ENCODE measurements at regions not wholly inside any gene's neighbourhood (a gene's known extent, or its start where the extent isn't known, plus 50 kb on each side); places are given as distances from the start of the nearest gene placed in this dataset.
"Not testable (repeated sequence)": the region's sequence is repeated elsewhere in the genome, so short reads cannot be mapped to it uniquely, and the experiment has no call there.

- no peak for DNase-seq
These were observed 289.8 kb upstream of the PREP start for GRCh38 chr6:105692613-105693215.

DNA sequence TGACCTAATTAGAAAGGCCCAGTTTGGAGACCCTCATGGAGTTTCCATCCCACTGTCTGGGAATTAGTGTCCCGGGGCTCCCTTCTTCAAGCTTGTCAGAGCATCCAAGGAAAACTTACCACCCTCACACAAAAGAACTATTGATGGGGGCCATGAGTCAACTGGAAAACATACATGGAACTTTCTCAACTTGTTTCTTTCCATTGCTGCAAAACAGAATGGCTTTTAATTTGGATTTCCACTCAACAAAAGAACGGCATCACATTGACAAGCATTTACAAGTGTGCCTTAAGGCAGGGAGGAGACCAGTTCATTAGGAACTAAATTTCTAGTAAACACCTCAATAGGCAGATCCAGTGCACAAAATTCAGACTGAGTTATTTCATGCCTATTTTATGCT, 289.1 kb upstream of the PREP start:
- no peak for DNase-seq

DNA sequence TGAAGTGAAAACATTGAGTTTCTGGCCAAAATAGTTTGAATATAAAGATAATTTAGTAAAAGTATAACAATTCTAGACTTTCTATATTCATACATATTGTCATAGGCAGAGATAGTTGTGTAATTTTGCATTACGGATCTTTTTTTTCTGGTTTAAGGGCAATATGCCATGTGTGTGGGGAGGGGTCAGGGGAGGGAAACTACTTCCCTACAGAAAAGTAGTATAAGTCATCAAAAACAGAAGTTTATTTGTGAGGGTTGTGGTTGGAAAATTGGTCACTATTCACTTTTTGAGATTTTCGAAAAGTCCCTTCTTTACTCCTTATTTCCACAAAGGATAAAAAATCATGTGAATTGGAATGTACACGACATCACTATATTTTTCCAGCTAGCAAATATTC, 288.2 kb upstream of the PREP start:
- no peak for DNase-seq

DNA sequence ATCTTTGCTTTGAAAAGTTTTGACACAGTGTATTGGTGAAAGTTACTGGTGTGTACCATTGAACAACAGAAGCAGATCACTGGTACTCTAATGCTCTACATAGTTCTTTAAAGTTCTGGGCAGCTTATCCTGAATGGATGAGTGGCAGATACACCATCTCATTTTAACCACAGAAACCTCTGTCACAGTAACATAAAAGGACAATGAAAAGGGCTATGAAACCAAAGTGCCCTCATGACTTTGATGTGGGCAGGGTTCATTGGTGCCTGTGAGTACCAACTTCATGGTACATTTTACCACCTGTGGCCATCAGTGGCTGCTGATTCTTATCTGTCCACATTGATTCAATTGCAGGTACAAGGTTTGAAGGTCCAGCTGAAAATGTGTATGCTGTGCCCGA, 285.7 kb upstream of the PREP start:
- DNase-seq = no peak

DNA sequence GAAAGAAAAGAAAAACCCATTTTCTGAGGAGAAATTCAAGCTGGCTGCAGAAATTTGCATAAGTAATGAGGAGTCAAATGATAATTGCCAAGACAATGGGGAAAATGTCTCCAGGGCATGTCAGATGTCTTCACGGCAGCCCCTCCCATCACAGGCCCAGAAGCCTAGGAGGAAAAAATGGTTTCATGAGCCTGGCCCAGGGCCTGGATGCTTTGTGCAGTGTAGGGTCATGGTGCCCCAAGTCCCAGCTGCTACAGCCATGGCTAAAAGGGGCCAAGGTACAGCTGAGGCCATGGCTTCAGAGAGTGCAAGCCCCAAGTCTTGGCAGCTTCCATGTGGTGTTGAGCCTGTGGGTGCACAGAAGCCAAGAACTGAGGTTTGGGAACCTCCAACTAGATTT, 283.9 kb upstream of the PREP start:
- not testable (repeated sequence) for DNase-seq

- DNase-seq = no peak
These were observed 278.2 kb upstream of the PREP start for GRCh38 chr6:105681061-105681460.

DNA sequence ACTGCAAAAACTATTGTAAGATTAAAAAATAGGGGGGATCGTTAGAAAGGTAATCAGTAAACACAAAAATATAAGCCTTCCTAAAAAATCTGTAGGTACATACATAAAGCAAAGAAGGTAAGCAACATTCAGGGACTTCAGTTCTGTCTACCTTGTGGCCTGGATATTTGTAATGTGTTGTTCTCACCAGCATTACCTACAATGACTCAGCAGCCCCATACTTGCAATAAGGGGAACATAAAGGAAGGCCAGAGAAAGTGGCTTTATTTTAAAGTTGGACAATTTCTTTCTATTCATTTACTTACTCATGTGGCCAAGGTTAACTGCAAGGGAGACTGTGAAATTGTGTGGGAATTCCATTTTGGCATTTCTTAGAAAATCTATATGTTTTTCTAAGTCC, 277.2 kb upstream of the PREP start:
- DNase-seq = no peak

- no peak for DNase-seq
These were observed 275.6 kb upstream of the PREP start for GRCh38 chr6:105678516-105678915.

- DNase-seq = no peak
These were observed 275.0 kb upstream of the PREP start for GRCh38 chr6:105677671-105678475.

DNA sequence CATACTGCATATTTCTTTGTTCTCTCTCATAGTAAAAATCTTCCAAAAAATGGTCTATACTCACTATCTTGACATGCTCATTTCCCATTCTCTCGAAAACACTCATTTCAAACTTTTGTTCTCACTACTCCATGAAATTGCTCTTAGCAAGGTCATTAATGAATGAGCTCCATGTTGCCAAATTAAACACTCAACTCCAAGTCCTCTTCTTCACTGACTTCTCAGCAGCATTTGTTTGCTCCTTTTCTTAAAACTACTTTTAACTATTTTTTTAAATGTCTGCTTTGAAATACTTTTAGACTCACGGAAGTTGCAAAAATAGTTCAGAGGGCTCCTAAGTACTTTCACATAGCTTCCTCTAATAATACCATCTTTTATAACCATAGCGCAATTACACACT, 274.0 kb upstream of the PREP start:
- DNase-seq = no peak

GRCh38 chr6:105675715-105676397, 273.0 kb upstream of the PREP start:
- no peak for DNase-seq

GRCh38 chr6:105672856-105673538, 270.1 kb upstream of the PREP start:
- not testable (repeated sequence) for DNase-seq

DNA sequence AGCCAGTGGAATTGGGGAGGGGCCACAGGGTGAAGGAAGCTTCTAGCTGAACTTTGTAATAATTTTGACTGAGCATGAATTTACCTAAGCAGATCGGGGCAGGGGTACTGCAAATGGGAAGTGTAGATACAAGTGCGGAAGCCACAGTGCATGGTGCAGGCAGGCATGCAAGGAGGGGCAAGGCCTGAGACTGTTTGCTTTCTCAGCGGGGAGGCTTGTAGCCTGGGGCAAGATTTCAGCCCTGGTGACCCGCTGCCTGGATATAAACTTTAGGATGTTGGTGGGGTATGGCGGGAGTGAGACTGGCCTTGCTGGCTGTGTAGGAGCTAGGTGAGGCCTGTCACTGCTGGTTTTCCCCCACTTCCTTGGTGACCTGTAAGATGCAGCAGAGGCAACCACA, 266.4 kb upstream of the PREP start:
- DNase-seq = no peak

DNA sequence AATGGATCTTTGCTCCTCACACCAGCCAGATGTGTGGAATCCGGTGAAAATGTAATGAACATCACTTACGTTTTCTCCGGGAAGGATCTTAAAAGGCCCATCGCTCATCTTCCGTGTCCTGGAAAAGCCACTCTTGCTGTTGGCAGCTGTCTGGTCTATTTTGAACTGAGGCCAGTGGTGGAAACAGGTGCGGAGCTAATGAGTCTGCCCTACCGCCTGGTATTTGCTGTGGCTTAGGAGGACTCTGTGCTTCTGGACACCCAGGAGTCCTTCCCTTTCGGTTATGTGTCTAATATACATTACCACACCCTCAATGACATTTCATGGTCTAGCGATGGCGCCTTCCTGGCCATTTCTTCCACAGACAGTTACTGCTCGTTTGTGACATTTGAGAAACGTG, 264.2 kb upstream of the PREP start:
- DNase-seq = no peak

DNA sequence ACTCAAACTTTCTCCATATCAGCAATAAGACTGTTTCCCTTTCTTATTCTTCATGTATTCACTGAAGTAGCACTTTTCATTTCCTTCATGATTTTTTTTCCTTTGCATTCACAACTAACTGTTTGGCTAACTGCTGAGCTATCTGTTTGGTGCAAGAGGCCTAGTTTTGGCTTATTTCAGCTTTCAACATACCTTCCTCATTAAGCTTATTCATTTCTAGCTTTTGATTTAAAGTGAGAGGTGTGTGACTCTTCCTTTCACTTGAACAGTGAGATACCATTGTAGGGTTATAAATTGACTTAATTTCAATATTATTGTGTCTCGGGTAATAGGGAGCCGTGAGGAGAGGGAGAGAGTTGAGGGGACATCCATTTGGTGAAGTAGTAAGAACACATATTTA, 262.0 kb upstream of the PREP start:
- no peak for DNase-seq

DNA sequence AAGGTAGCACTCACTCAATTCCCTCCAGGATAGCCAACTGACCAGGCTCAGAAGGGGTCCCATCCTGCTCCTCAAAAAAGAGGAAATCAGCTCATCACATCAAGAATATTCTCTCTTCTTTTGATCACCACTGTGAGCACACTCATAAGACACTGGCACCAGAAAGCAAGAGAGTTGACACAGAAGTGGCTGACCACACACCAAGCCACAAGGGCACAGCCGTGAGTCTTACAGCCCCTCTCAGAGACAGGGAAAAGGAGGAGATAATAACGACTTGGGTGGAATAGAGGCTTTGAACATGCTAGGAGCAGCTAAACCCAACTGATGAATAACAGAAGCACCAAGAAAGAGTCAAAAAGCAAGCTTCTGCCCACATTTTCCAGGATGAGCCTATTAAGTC, 249.1 kb upstream of the PREP start:
- no peak for DNase-seq

- no peak for DNase-seq
These were observed 247.5 kb upstream of the PREP start for GRCh38 chr6:105650347-105650746.

DNA sequence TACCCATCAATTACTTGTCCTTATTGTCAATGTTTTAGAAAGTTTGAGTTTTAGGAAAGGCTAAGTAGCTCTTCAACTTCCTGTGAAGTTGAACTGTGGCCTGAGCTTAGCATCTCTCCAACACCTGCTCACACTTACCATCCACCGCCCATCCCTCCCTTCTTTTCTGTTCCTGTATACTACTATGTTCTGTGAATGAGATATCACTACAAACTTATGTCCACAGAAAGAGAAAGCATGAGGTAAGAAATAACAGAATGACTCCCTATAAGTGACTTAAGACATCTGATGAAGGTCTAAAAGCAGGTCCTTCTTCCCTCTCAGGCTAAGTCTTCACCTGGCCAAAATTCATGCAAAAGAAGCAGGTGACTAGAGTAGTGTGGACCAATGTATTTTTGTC, 246.3 kb upstream of the PREP start:
- no peak for DNase-seq

DNA sequence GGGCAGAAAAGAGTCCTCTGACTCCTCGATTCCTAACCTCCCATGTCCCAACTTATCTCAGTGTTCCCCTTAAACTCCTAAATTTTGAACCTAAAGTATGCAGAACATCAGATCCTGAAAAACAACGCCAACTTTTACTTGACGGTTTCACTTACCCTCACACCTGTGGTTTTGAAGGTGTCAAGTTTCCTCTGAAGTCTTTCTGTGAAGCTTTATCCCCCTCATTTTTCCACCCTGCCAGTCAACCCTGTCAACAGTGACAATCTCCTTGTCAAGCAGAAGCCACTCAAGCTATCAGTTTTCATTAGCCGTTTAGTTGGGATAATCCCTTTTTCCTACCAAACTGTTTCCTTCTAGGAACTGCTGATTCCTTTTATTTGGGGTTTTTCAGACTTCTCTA, 245.4 kb upstream of the PREP start:
- no peak for DNase-seq

GRCh38 chr6:105646391-105646867, 243.5 kb upstream of the PREP start:
- DNase-seq = no peak

GRCh38 chr6:105645958-105646357, 243.1 kb upstream of the PREP start:
- DNase-seq = no peak

- no peak for DNase-seq
These were observed 242.3 kb upstream of the PREP start for GRCh38 chr6:105645156-105645555.

DNA sequence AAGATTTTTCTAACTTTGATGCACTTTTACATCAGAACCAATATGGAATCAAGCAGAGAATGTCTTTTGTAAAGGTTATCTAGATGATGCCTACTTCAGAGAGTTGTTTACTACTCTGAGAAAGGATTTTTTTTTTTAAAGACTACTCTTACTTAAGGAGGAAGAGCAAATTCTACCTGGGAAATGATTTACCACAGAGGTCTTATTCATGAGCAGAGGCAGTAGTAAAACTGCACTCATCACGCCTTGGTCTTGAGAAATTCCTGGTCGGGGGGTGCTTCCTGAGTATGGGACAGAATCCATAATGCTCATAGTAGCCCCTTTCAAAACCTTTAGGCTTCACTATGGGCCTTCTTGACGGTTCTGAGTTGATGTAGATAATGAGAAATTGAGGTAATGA, 241.8 kb upstream of the PREP start:
- no peak for DNase-seq

Measured in hindlimb muscle (tissue), 1 donor.